A549 (cell line): ENCODE measurements at regions not wholly inside any gene's neighbourhood (a gene's known extent, or its start where the extent isn't known, plus 50 kb on each side); places are given as distances from the start of the nearest gene placed in this dataset.

Experiments used
- ATAC-seq, 2 experiments: fragments of 200-7000 bp in 1 of 2; fragments of >200 bp in 1 of 2; cut with Nextera tagmentation in 1 of 2; cut with Tn5 transposase in 1 of 2; 3 replicates each; pipeline versions ENCODE4 v1.8.0 to v1.9.1; 2018 to 2020; ENCODE audit warnings: mild to moderate bottlenecking in 1 of 2, moderate library complexity in 1 of 2
- CTCF ChIA-PET: fragments of 300-600 bp; sonication (Branson Sonifier 250); formaldehyde crosslinking; extraction: SDS; loops from one replicate; lab custom pipeline; 2021; ENCODE audit warnings: antibody characterized with exemption, inconsistent platforms; lab: Yijun Ruan, JAX
- POLR2A ChIA-PET: fragments of 350-600 bp; formaldehyde crosslinking; extraction: SDS; loops from one replicate; lab custom pipeline; 2021; ENCODE audit warnings: antibody characterized with exemption, inconsistent platforms; lab: Yijun Ruan, JAX
- DNase-seq, 2 experiments: peaks; one replicate each; pipeline versions ENCODE4 v3.0.0 to v3.0.0-alpha.2; 2011 to 2016; ENCODE audit warnings: low read depth in 1 of 2, low spot score in 1 of 2
- FAIRE-seq: peaks from 2 replicates; lab custom pipeline; 2011; peaks lifted over from hg19 to GRCh38; lab: Jason Lieb, UNC
- H3K27ac ChIP-seq, 2 experiments: fragments of >200 bp; sonication (Bioruptor Twin); formaldehyde crosslinking; 3 replicates each; pipeline ENCODE4 v1.5.1; 2016 to 2017
- H3K4me1 ChIP-seq: fragments of >200 bp; sonication (Bioruptor Twin); formaldehyde crosslinking; 3 replicates; pipeline ENCODE4 v1.6.1; 2016
- H3K4me2 ChIP-seq: fragments of >200 bp; sonication (Bioruptor Twin); formaldehyde crosslinking; 3 replicates; pipeline ENCODE4 v1.6.1; 2016
- H3K4me3 ChIP-seq: fragments of >200 bp; sonication (Bioruptor Twin); formaldehyde crosslinking; 3 replicates; pipeline ENCODE4 v1.5.1; 2016
- H3K9me3 ChIP-seq: fragments of >200 bp; sonication (Bioruptor Twin); formaldehyde crosslinking; 3 replicates; pipeline ENCODE4 v1.6.1; 2016
- CBX8 ChIP-seq: fragments of 200-600 bp; sonication (generic); IDR thresholded peaks from 2 replicates; pipeline ENCODE4 v1.6.1; 2016
- CEBPB ChIP-seq, 2 experiments: fragments of >200 bp in 1 of 2; sonication (Bioruptor Twin) in 1 of 2; formaldehyde crosslinking in 1 of 2; IDR thresholded peaks; 2 replicates each; pipeline ENCODE4 v1.6.1; 2012 to 2016
- CHD2 ChIP-seq: fragments of 150-350 bp; IDR thresholded peaks from 2 replicates; pipeline ENCODE4 v1.6.1; 2014; ENCODE audit warnings: low read length; ENCODE audit not compliant: partially characterized antibody
- E2F6 ChIP-seq: IDR thresholded peaks from 2 replicates; pipeline ENCODE4 v1.6.1; 2012; ENCODE audit warnings: low read depth, borderline replicate concordance
- EHMT2 ChIP-seq: fragments of 200-600 bp; sonication (generic); IDR thresholded peaks from 2 replicates; pipeline ENCODE4 v1.6.1; 2016; ENCODE audit warnings: antibody characterized with exemption, low read depth, mild to moderate bottlenecking, moderate library complexity
- ELK1 ChIP-seq: fragments of 150-350 bp; IDR thresholded peaks from 2 replicates; pipeline ENCODE4 v1.6.1; 2014; ENCODE audit warnings: low read depth, mild to moderate bottlenecking, low read length
- EP300 ChIP-seq, 2 experiments: fragments of >200 bp; sonication (Bioruptor Twin); formaldehyde crosslinking; IDR thresholded peaks; 2 replicates in 1 of 2; 3 replicates in 1 of 2; pipeline ENCODE4 v1.6.1; 2016 to 2017
- FOSL2 ChIP-seq, 2 experiments: fragments of 450-650 bp in 1 of 2; fragments of >200 bp in 1 of 2; sonication (Bioruptor Twin) in 1 of 2; formaldehyde crosslinking; IDR thresholded peaks; 2 replicates each; pipeline versions ENCODE4 v1.5.0 to v1.6.1; 2016 to 2020; ENCODE audit warnings: mild to moderate bottlenecking in 1 of 2, moderate library complexity in 1 of 2
- GATA3 ChIP-seq: IDR thresholded peaks from 2 replicates; pipeline ENCODE4 v1.6.1; 2012; ENCODE audit warnings: borderline replicate concordance
- KDM1A ChIP-seq: fragments of 200-600 bp; sonication (generic); IDR thresholded peaks from 2 replicates; pipeline ENCODE4 v1.6.1; 2016; ENCODE audit warnings: low read depth, mild to moderate bottlenecking
- NFE2L2 ChIP-seq: fragments of 150-350 bp; conservative IDR thresholded peaks from 2 replicates; pipeline ENCODE4 v1.6.1; 2014; ENCODE audit warnings: low read length
- NR3C1 ChIP-seq: fragments of >200 bp; sonication (Bioruptor Twin); formaldehyde crosslinking; IDR thresholded peaks from 3 replicates; pipeline ENCODE4 v1.6.1; 2017
- PBX3 ChIP-seq: IDR thresholded peaks from 2 replicates; pipeline ENCODE4 v1.6.1; 2012
- POLR2A ChIP-seq: IDR thresholded peaks from 2 replicates; pipeline ENCODE4 v1.6.1; 2012; ENCODE audit warnings: mild to moderate bottlenecking, low read length
- RAD21 ChIP-seq, 2 experiments: fragments of >200 bp in 1 of 2; sonication (Bioruptor Twin) in 1 of 2; formaldehyde crosslinking in 1 of 2; IDR thresholded peaks in 1 of 2; conservative IDR thresholded peaks in 1 of 2; 2 replicates in 1 of 2; 3 replicates in 1 of 2; pipeline ENCODE4 v1.6.1; 2012 to 2018; ENCODE audit warnings: inconsistent platforms in 1 of 2
- RCOR1 ChIP-seq: fragments of 150-350 bp; IDR thresholded peaks from 2 replicates; pipeline ENCODE4 v1.6.1; 2014; ENCODE audit warnings: antibody characterized with exemption, low read length, low read depth
- RNF2 ChIP-seq: fragments of 200-600 bp; sonication (generic); IDR thresholded peaks from 2 replicates; pipeline ENCODE4 v1.6.1; 2016; ENCODE audit warnings: low read depth, mild to moderate bottlenecking, antibody characterized with exemption, moderate library complexity, borderline replicate concordance
- SREBF2 ChIP-seq: fragments of 450-650 bp; IDR thresholded peaks from 2 replicates; pipeline ENCODE4 v1.6.1; 2014; ENCODE audit warnings: mild to moderate bottlenecking, moderate library complexity
- ZFP36 ChIP-seq: fragments of 450-650 bp; IDR thresholded peaks from 2 replicates; pipeline ENCODE4 v1.6.1; 2014; ENCODE audit warnings: borderline replicate concordance; ENCODE audit not compliant: partially characterized antibody
- ZNF302 ChIP-seq: fragments of 250-450 bp; sonication (Bioruptor Pico); IDR thresholded peaks from 2 replicates; pipeline ENCODE4 v1.9.0; 2021; ENCODE audit warnings: inconsistent platforms, mild to moderate bottlenecking, moderate library complexity
- WGBS: methylation state at CpG from one replicate; pipeline ENCODE4 v1.1.6; 2017; ENCODE audit errors: missing lambda C conversion rate; 5-methylcytosine and 5-hydroxymethylcytosine counted together
- TF ChIP-seq, protein P1 (sequence below): fragments of 200-600 bp; sonication (generic); IDR thresholded peaks from 2 replicates; pipeline ENCODE4 v1.6.1; 2016; ENCODE audit warnings: antibody characterized with exemption, mild to moderate bottlenecking, moderate library complexity

GRCh38 chr12:92032965-92033364 is 112.7 kb downstream of the BTG1 start:
- WGBS, result 75% methylated on average over 3 of the region's 3 CpGs
- CTCF ChIA-PET, result interaction anchor here (1.0 to 3.3 kb wide), 2 partner anchors 9 to 651 kb away, joined by 3 to 17 read pairs; no protein-coding TSS in a partner anchor
- peaks cover 5% of the 10 kb centered on the region; the same call in 1 of the 3 replicates for H3K9me3 ChIP-seq
- TF ChIP-seq EHMT2 (no peak), ELK1 (no peak), RNF2 (no peak), SREBF2 (no peak), RAD21 (conservative IDR thresholded peaks at IDR 0.05 in 1 of 2, IDR thresholded peaks at IDR 0.05 in 1 of 2) (no peak), NR3C1 (no peak)
- ATAC-seq, result no peak
- no peak overlapping the region for H3K4me2 ChIP-seq
- no peak for FAIRE-seq
- H3K27ac ChIP-seq, result peak overlapping the region; percentile 10 to 13; a peak in 1 of 6 replicates
- POLR2A ChIA-PET, result no interaction called here
- no peak for DNase-seq
- H3K4me1 ChIP-seq, result peaks cover 29% of the 10 kb centered on the region
- H3K4me3 ChIP-seq, result no peak overlapping the region

DNA sequence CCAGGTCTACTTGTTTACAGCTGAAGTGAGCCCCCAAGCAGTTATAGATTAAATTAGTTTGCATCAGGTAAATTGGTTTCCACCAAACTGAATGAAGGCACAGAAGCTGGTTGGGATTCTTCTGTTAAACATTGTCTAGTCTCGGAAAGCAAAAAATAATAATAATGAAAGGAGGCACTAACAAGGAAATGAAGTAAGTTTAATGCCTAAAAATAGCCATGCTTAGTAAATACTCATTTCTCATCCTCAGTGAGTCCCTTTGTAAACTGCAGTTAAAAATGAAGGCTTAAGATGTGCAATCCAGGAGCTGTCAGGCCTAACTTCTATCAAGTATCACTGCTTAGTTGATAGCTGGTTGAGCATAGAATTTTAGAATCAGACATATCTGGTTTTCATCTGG is 113.5 kb downstream of the BTG1 start:
- H3K4me2 ChIP-seq, result no peak overlapping the region
- DNase-seq (no peak), ATAC-seq (no peak), FAIRE-seq (no peak)
- WGBS, result 86% methylated on average over 1 of the region's 1 CpG
- H3K9me3 ChIP-seq, result peaks cover 5% of the 10 kb centered on the region; the same call in 1 of the 3 replicates
- H3K4me3 ChIP-seq, result no peak overlapping the region
- H3K27ac ChIP-seq, result no peak overlapping the region; a peak in 1 of 6 replicates
- peaks cover 27% of the 10 kb centered on the region for H3K4me1 ChIP-seq
- POLR2A ChIA-PET, result no interaction called here
- CTCF ChIA-PET, result interaction anchor here (3.3 kb wide), 1 partner anchor 10 kb away, joined by 17 read pairs; no protein-coding TSS in a partner anchor
- no peak for TF ChIP-seq EHMT2
- TF ChIP-seq KDM1A, result no peak
- TF ChIP-seq CBX8, result no peak
- TF ChIP-seq, all 56 proteins: peak for 0

DNA sequence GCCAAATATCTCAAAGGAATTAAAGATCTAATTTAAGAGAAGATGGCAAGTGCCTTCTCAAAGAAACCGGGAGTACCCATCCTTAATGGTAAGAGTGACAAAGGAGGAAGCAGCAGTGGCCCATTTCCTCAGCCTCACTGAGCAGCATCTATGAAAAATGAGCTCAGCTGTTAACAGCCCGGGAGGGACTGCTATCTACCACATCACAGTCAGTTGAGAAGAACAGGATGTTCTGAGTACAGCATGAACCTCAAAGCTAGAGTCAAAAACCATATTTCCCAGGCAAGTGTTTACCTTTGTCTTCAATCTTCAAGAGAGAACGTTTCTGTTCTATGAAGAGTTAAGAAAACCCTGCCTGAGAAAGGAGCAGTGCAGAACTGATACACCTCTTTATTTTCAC is 115.0 kb downstream of the BTG1 start:
- WGBS, result 57% methylated on average over 3 of the region's 3 CpGs
- H3K27ac ChIP-seq, result peak overlapping the region in 1 of 2 experiments; percentile 37; a peak in 1 of 6 replicates
- peaks cover 5% of the 10 kb centered on the region; the same call in 1 of the 3 replicates for H3K9me3 ChIP-seq
- H3K4me2 ChIP-seq, result no peak overlapping the region
- POLR2A ChIA-PET, result no interaction called here
- peaks cover 17% of the 10 kb centered on the region for H3K4me1 ChIP-seq
- no peak for DNase-seq
- no peak for FAIRE-seq
- ATAC-seq, result no peak
- no peak for TF ChIP-seq FOSL2 (IDR thresholded peaks at IDR 0.05)
- no peak for TF ChIP-seq FOSL2 (CRISPR knock-in tag; IDR thresholded peaks at IDR 0.05)
- CTCF ChIA-PET, result interaction anchor here (3.3 kb wide), 1 partner anchor 12 kb away, joined by 17 read pairs; no protein-coding TSS in a partner anchor
- no peak overlapping the region for H3K4me3 ChIP-seq

DNA sequence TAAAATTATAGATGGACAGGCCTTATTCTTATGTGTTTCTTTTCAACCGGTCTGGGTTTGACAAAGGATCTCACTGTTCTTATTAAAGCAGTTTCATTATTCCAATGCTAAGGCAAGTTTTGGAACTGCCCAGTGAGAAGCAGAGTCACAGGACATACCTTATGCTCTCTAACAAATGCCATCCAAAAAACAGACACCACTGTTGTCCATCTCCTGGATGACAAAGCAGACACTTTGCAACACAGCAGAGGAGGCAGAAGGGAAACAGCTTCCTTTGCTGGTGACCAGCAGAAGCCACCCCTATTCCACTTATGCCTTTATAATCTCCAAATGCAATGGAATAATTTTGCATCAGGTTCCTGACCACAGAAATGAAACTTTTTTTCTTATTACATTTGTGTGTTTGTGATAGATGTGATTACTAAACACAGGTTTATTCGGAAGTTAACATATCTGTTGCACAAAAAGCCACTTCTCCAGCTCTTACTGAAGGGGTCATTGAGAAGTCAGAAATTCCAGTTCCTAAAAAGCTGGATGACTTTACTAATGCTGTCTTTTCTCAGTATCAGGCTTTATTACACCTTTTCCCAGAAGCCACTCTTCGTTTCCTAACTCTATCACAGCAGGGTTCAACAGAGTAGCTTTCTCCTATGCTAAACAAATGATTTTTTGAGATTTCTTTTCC is 115.6 kb downstream of the BTG1 start:
- no peak for TF ChIP-seq RCOR1
- TF ChIP-seq CHD2, result no peak
- no peak for TF ChIP-seq ZFP36
- TF ChIP-seq GATA3, result no peak
- no peak for TF ChIP-seq NFE2L2
- no peak for TF ChIP-seq KDM1A
- TF ChIP-seq CEBPB (IDR thresholded peaks at IDR 0.05), result no peak
- no peak for TF ChIP-seq POLR2A
- TF ChIP-seq PBX3, result no peak
- no peak for TF ChIP-seq EP300 (IDR thresholded peaks at IDR 0.05)
- no peak for TF ChIP-seq RNF2
- no peak for TF ChIP-seq E2F6
- TF ChIP-seq ZNF302 (CRISPR knock-in tag), result no peak
- TF ChIP-seq, protein P1, sequence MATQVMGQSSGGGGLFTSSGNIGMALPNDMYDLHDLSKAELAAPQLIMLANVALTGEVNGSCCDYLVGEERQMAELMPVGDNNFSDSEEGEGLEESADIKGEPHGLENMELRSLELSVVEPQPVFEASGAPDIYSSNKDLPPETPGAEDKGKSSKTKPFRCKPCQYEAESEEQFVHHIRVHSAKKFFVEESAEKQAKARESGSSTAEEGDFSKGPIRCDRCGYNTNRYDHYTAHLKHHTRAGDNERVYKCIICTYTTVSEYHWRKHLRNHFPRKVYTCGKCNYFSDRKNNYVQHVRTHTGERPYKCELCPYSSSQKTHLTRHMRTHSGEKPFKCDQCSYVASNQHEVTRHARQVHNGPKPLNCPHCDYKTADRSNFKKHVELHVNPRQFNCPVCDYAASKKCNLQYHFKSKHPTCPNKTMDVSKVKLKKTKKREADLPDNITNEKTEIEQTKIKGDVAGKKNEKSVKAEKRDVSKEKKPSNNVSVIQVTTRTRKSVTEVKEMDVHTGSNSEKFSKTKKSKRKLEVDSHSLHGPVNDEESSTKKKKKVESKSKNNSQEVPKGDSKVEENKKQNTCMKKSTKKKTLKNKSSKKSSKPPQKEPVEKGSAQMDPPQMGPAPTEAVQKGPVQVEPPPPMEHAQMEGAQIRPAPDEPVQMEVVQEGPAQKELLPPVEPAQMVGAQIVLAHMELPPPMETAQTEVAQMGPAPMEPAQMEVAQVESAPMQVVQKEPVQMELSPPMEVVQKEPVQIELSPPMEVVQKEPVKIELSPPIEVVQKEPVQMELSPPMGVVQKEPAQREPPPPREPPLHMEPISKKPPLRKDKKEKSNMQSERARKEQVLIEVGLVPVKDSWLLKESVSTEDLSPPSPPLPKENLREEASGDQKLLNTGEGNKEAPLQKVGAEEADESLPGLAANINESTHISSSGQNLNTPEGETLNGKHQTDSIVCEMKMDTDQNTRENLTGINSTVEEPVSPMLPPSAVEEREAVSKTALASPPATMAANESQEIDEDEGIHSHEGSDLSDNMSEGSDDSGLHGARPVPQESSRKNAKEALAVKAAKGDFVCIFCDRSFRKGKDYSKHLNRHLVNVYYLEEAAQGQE, result no peak
- 79% methylated on average over 3 of the region's 3 CpGs for WGBS
- ChIA-PET CTCF (interaction anchor here (3.3 kb wide), 1 partner anchor 12 kb away, joined by 17 read pairs; no protein-coding TSS in a partner anchor), POLR2A (no interaction called here)
- Histone ChIP-seq H3K4me3 (no peak overlapping the region), H3K9me3 (peaks cover 5% of the 10 kb centered on the region; the same call in 1 of the 3 replicates), H3K4me1 (peaks cover 12% of the 10 kb centered on the region), H3K4me2 (no peak overlapping the region), H3K27ac (peak overlapping the region in 1 of 2 experiments; percentile 37; a peak in 1 of 6 replicates)
- DNase-seq, result no peak
- FAIRE-seq, result no peak
- no peak for ATAC-seq
